ENCODE measurements at regions not wholly inside any gene's neighbourhood (a gene's known extent, or its start where the extent isn't known, plus 50 kb on each side); places are given as distances from the start of the nearest gene placed in this dataset.
A peak's percentile ranks its signal among the peaks of the same experiment; 100 is the strongest.

DNA sequence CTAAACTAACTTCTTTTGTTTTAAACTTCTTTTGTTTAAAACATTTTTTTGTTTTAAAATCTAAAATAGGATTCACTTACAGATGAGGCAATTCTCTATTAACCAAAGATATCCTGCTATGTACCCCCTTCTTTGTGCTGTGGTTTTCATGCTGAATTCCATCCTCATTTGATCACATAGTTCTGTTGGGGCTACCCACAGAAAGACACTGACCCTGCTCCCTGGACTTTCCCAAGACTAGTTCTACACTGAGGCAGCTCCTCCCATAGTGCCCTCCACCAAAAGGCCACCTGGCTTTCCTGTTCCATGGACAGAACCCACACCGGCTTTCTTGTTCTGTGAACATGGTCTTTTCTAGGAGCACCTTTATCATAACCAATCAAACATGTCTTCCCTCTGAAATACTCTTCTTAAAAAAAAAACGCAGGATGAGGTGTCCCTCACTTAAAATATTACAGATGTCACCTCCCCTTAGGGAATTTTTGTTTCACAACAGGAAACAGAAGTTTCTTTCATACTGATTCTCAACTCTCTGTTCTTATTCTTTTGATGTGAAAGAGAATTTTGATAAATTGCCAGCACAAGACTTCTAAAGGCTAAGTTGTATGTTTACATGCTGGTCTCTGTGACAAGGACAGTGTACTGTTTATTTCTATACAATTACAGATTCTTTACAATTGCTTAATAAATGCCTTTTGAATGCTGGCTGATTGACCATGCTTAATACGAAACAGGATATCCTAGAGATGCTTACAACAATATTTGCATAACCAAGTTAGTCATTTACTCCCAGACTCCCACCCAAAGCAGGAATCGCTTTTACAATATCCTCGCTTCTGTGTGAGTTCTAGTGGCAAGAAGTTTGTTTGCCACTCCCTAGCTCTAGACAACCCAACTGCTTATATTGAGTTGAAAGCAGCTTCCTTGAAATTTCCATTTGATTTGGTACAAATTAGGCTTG is 300.4 kb downstream of the DTWD2 start:
- no peak for DNase-seq (ENCODE audit: low spot score)

DNA sequence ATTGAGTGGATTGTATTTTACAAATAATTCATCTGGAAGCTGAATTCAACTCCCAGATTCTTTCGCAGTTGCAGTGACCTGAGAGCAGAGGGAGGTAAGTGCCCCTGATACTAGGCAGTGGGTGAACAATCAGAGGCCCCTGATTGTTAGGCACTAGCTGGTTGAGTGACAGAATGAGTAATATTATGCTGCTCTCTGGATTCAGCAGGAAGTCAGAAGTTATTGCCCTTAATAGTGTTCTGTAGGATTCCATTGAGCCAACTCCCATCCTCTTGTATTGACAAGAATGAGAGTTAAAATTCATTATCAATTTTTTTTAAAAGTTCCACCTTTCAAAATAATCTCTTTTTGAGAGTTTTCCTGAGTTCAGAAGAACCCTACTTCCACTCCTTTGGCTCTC is 301.2 kb downstream of the DTWD2 start:
- no peak for DNase-seq (ENCODE audit: low spot score)

DNA sequence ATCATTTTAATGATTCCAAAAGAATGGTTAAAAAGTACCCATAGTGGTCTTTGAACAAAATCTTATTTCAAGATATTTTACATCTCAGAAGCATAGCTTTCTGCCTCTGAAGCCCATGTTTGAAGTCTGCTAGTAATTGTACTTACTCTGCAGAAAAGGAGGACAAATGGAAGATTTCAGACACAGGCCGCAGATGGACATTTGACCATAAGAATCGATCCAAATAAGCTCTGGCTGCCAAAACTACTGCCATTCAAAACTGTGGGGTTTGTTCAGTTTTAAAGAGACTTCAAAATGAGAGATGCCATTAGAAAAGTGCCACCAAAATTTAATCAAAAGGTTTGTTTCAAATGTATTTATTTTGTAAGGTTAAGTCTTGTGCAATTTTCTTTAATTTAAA is 306.7 kb downstream of the DTWD2 start:
- DNase-seq (ENCODE audit: low spot score), result no peak

DNA sequence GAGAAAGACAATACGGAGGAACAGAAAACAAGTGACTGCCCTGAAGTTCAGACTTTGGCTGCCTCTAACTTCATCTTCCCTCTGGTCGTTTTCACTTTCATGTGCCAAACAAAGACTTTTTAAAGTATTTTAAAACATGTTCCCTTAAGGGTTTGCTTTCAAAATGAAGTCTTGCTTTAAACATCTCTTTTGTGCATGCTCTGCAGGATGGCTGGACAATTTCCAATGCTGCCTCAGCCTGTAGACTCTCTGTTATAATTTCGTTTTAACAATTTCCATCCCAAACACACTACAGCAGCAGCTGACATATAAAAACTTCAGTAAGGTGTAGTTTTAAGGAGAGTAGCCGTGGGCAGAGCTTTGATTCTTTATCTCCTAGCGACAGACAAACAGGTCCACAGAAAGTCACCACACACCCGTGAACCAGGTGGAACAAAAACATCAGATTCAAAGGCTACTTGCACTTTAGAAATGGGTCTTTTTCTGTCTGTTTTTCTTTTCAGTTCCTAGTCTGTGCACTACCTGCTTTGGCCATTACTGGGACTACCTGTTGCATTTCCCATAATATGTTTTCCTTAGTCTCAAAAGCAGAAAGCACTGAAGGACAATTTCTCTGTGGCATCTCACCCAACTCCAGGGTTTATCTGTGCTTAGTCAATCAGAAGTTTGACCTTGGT is 308.9 kb downstream of the DTWD2 start:
- no peak for DNase-seq (ENCODE audit: low spot score)

DNA sequence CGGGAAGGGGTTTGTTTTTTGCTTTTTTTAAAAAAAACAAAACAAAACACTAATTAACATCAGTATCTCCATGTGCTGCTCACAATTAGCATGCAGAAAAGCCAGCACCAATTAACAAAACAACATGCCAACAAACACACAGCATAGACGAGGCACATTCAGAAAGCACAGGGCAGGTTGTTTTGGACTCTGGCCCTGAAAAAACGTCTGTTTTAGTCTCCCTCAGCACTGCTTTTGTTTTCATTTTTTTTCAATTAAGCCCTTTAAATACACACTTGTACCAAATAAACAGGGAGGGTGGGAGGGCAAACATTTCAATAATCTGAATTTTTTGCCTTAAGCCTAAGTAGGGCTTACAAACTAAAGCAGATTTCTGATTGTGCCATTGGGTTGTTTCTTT is 309.6 kb downstream of the DTWD2 start:
- no peak for DNase-seq (ENCODE audit: low spot score)

DNA sequence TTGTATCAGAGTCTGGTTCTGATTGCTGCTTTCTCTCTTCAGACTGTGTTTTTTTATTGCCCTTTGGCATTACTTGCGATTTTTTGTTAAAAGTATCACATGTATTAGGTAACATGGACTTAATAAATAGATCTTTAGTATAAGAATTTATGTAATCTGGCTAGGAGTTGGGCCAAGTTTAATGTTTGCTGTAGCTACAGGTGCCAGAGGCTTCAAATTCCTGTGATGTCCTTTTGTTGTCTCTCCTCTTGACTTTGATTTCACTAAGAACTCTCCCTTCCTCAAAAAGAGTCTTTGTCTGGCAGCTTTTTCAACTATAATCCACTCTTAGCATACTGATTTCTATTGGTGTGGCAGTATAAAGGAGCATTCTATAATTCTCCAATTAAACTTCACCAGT is 313.1 kb downstream of the DTWD2 start:
- DNase-seq (ENCODE audit: low spot score), result no peak

DNA sequence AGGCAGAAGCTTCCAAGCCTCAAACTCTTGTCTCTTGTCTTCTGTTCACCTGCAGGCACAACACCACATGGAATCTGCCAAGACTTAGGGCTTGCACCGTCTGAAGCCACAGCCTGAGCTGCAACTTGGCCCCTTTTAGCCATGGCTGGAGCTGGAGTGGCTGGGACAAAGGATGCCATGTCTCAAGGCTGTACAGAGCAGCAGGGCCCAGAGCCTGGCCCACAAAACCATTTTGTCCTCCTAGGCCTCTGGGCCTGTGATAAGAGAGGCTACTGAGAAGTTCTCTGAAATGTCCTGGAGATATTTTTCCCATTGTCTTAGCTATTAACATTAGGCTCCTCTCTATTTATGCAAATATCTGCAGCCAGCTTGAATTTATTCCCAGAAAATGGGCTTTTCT is 330.8 kb downstream of the DTWD2 start:
- no peak for DNase-seq (ENCODE audit: low spot score)

DNA sequence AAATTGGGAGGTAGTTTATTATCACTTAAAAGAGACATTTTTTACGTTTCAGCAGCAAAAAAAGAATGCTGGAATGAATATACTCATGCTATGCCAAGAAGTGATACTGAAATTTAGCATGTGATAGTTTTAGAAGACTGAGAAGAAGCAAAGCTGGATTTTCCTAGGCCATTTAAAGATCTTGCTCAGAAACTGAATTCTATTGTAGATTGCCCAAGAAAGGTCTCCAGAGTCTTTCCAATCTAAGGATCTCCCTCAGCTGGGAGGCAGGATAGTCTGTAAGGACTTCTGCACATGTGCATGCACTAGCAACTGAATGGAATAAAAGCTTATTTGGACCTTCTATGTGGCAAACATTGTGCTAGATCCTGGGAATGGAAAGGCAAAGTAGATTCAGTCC is 334.5 kb downstream of the DTWD2 start:
- no peak for DNase-seq (ENCODE audit: low spot score)

DNA sequence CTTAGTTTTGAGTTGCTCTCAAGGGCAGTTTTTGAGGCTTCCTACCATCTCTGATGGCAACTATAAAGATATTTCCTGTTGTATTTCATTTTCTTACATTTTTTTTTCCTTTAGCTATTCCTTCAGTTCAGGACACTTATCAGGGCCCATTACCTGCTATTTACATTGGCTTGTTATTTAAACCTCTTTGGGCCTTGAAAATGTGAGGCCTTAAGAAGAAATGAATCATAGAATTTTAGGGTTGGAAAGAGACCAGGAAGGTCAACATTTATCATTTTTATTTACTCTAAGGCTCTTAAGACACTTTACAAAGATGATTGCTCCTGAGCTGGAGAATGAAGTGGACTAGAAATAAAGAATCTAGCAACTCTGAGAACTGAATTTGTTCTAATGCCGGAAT is 335.2 kb downstream of the DTWD2 start:
- no peak for DNase-seq (ENCODE audit: low spot score)

DNA sequence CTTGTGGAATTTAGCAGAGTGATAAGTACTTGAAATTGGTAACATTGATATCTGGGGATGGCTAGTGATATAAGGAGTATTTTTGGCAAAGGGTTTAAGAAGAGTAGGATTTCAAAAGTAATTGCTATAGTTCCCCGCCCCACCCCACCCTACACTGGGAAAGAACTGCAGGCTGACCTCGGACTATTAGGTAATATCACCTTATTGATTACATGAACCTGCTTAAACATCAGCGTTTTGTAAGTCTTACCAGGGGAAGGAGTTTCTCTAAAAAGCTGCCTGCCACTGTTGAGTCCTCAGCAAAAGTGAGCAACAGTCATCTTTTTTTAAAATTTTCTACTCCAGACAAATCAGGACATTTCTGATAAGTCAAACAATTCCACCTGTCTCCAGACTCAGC is 337.3 kb downstream of the DTWD2 start:
- DNase-seq (ENCODE audit: low spot score), result no peak

DNA sequence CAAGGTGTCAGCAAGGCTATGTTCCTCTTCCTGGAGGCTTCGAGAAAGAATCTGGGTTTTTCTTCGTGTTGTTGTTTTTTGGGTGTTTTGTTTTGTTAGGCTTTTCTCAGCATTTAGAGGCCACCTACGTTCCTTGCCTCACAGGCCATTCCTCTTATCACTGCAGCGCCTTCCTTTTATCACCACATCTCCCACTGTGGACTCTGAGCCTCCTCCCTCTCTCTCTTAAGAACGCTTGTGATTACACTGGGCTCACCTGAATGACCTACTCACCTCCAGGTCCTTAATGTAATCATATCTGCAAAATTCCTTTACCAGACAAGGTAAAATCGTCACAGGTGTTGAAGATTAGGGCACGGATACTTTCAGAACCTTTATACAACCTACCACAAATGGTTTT is 340.8 kb downstream of the DTWD2 start:
- no peak for DNase-seq (ENCODE audit: low spot score)

DNA sequence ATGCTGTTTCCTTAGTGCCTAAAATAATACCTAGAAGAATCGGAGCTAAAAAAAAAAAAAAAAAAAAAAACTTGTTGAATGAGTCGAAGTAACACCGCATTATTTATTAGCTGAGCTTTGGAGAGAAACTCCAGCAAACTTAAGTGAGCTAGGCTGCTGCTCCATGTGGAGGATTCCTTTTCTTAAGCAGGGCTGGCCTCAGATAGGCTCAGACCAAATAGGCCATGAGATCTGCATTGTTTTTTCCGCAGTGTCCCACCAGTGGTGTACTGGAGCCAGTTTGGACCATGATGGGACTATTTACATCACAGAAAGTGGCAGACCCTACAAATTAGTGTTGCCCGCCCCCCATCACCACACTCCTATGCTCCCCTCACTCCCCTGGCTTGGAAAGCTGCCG is 341.4 kb downstream of the DTWD2 start:
- no peak for DNase-seq (ENCODE audit: low spot score)

DNA sequence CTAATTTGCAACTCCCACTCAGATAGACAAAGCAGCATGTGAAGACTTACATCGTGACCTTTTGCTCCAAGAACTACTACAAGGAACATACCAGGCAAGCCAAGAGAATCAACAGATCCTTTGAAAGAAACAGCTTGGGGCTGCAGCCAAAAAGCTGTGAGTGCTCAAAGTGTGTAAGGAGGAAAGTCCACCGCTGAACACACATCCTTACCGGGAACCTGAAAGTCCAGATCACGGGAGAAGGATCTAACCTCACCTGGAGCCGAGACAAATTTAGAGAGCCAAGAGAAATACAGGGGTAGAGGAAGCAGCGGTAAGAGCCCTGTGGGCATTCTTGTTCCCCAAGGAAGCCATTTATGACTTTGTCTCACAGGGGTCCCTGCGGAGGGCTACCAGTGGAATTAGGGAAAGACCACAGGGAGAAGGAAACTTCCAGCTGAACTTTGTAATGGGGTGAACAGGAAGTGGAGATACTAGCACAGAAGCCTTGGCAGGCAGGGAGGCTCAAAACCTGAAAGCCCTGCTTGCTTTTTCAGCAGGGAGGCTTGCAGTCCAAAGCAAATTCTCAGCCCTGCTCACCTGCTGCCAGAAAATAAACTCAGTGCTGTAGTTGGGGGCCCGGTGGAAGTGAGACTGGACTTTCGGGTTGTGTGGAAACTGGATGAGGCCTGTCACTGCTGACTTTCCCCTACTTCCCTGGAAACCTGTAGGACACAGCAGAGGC is 350.2 kb downstream of the DTWD2 start:
- no peak for DNase-seq (ENCODE audit: low spot score)

DNA sequence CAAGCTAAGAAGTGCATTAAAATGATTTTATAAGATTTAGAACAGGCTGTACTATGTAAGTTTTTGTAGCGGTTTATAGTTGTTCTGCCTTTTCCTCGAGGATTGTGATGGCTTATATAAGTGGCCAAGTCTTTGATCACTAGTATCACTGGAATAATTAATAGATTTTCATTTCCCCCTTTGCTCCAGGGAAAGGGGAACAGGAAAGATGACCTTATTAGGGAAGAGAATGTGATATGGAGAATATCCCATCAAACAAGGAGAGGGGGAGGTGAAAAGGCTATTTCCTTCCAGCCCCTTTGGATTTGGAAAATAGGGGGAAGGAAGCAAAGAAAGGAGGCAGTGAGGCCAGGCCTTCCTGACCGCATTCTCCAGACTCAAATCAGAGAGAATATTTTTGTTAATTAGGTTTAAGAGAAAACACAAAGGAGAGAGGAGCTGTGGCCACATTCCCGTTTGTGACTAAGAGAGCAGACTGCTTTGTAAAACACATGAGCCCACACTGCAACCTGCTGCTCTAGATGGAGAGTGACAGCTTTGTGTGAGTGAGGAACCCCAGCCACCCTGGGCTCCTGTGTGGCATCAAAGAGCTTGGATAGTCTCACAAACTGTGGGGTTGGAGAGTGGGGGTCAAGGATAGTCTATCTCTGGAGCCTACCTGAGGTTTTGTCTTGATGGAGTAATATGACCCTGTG is 359.5 kb downstream of the DTWD2 start:
- no peak for DNase-seq (ENCODE audit: low spot score)

DNA sequence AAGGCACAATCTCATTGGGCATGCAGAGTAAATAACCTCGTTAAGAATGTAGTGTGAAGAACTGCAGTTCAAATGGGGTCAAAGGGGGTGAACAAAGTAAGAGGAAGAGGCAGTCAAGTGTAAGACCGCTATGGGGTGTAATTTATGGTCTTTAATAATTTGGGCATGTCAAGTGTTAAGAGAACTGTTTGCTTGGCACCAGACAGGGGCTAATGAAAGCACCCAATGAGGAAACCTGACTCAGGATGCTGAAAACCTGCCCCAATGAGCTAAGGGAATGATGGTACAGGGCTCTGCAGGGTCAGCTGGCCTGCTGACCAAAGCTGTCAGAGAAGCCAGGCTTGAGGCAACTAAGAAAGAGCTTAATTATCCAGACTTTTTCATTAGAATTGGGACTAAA is 368.1 kb downstream of the DTWD2 start:
- no peak for DNase-seq (ENCODE audit: low spot score)

DNA sequence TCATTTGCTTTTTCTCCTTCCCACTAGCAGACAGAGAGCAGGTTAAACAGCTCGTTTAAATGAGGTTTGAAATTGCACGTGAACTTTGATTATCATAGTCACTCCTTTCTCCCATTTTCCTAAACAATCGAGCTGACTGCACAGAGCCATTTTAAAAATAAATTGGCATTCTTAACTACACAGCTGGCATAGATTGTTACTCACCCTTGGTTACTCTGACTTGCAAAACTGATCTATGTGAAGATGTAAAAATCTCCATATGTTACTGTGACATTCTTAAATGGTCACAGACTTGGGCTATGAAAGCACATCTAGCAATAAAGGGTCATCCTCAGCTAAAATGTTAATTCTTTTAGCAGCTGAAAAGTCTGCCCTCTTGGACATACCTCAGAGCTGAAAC is 368.5 kb downstream of the DTWD2 start:
- no peak for DNase-seq (ENCODE audit: low spot score)

DNA sequence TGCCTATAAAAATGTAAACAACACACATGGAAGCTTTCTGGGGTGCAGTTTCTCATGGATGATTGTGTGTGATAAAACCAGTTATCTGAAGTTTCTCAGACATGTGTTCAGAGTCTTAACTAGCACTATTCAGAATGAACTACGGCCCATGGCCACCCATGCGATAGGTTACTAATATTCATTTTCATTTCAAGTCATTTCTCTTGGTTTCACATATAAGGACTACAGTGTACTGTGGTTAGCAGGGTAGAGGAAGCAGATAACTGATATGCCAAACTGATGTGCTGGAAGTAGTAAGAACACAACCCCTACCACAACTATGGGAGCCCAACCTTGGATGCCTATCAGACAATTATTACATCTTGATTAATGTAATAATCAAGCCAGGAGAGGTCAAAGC is 372.1 kb downstream of the DTWD2 start:
- no peak for DNase-seq (ENCODE audit: low spot score)

DNA sequence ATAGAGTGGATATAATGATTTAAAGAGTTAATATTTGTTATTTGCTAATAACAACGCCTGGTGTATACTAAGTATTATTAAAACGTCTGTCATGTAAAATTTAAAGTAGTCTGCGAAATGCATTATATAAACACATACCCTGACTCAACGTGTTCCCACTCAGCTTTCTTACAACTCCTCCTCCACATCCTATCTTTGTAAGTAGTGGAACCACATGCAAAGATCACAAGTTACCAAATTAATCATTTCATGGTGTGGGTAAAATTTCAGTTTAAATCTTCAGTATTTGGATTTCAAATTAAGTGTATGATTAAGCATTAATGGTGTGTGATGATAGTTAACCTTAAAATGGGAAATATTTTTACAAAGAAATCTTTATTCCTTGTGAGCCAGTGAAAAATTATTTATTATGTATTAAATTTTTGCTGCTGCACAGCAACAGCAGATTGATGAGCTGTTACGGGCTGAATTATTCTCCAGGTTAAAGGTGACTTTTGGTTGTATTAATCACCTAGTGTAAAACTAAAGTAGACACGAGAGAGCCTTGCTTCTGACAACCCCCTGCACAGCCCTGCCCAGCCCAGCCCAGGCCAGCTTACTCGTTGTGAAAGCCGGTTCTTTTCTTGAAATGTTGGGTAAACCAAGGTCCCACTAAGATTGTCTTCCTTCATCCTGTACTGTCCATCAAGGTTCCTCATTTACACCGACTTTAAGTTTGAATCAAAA is 373.5 kb downstream of the DTWD2 start:
- DNase-seq (ENCODE audit: low spot score), result no peak

DNA sequence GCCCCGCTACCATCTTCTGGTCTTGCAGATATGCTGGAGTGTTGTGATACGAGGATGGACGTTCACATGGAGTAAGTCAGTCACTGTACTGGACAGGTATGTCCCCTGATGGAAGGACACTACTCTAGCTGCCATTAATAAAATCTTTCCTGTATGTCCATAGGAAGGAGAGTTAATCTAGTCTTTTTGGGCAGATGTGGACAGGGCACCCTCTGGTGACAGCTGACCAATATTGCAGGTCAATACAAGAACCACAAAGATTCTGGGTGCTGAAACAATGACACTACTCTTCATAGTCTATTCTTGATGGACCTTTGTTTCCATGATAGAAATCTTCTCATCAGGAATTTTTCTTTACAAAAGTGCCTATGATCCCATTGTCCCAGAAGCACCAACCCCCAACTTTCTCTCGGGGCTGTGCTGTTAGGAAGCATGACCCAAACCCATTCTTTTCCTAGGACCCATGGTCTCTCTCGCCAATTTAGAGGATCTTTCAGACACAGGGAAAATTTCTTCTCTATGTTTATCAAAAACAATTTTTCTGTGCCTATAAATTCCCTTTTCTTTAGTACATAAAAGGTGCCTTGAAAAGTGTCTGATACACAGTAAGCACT is 376.9 kb downstream of the DTWD2 start:
- peak; percentile 38 for DNase-seq (ENCODE audit: low spot score)

DNA sequence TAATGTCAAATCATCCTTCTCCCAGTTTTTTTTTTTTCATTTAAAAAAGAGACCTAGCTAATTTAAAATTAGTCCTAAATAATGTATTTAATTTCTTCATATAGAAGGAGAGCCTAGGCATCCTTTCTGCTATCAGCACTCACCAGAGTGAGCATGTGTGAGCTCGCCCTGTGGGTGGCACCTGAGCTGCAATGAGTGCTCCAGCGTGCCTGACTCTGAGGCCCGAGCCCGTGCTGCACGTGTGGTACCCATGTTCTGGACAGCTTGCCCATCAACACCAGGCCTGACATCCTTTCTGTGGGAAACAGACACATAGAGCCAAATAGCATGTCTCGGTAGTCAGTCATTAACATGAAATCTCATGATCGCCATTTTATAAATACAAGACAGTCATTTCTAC is 381.4 kb downstream of the DTWD2 start:
- no peak for DNase-seq (ENCODE audit: low spot score)

DNA sequence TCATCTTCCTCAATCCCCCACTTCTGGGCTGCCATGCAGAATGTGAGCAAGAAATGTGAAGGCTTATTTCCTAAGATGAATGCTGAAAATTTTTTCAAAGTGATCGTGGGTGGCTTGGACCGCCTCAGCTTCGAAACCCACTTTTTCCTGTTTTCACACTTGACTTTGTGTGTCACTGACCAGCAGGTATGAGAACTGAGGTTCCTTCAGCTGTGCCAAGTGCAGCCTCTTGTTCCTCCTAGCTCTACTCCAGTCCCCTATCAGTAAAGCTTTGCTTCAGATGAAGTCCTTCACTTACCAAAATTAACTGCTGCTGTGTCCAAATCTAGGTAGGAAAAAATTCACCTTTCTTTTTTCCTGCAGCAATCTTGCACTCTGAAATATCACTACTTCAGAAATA is 382.6 kb downstream of the DTWD2 start:
- DNase-seq (ENCODE audit: low spot score), result no peak
